ENCODE measurements at regions not wholly inside any gene's neighbourhood (a gene's known extent, or its start where the extent isn't known, plus 50 kb on each side); places are given as distances from the start of the nearest gene placed in this dataset.
"Not testable (repeated sequence)": the region's sequence is repeated elsewhere in the genome, so short reads cannot be mapped to it uniquely, and the experiment has no call there.

DNA sequence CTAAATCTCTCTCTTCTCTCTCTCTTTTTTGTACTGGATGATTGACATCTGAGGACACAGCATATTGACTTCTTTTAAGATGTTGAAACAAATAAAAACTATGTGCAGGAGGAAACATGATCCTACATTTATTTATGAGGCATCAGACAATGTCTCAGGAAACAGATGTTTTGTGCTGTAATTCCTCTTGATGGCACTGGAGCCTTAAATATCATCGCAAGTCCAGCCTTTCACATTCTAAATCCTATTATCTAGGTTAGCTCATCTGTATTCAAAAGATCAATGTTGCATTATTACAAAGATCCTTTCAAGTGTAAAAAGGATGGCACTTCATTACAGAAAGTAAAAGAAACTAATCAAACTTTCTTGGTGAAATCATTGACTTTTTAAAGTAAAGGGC lies 63.9 kb downstream of the MAT2B start:
- no peak for DNase-seq

DNA sequence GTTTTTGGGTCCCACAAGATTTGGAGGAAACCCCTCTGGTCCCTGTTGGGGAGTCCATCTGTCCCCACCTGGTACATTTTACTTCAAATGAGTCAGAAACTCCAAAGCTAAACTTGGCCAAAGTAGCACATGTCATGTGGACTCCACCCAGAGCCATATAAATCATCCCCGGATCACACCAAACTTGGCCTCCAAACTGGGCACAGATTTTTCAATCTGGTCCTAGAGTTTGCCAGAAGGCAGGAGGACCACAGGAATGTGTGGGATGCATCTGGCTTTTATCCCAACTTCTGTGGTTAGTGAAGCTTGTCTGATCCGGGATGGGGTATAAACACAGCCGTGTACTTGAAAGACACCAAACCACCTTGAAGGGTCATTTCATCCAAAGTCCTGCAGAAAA lies 66.3 kb downstream of the MAT2B start:
- DNase-seq: no peak

DNA sequence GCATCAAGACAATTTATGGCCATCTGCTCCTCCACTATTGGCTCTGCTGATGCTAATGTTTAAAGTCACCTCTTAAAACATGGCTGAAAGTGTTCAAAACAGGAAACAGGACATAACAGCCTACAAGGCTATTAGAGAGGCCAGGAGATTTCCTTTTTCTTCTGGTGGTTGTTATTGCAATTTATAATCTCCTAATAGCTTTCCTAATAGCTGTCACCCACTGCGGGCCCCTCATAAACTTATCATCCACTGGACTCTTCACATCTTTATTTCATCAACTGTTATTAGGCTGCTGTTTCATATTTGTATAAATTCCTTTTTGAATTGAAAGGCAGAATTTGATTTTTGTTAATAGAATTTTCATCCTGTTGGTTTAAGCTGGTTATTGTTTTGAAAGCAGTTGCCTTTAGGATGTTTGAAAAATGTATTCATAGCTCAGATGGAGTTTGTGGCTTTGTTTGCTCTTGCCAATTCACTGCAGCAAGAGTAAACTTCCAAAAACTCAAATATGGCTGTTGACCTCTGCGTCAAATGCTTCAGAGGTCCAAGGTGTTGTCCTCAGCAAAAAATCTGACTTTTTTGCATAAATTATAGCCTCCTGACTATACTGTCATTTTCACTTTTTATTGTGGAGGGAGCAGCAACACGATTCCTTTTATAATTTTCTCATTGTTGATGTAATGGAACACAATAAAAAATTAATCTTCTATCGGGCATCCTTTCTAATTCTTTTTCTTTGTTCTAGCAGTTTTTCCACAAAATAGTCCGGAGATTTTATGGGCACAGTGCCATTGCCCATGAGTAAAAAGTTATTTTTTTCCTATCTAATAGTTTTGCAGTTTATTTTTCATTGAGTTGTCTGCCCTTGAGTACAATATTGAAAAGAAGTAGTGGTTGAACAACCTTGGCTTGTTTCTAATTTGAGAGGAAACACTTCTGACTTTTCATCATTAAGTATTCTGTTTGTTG lies 69.3 kb downstream of the MAT2B start:
- DNase-seq: no peak

DNA sequence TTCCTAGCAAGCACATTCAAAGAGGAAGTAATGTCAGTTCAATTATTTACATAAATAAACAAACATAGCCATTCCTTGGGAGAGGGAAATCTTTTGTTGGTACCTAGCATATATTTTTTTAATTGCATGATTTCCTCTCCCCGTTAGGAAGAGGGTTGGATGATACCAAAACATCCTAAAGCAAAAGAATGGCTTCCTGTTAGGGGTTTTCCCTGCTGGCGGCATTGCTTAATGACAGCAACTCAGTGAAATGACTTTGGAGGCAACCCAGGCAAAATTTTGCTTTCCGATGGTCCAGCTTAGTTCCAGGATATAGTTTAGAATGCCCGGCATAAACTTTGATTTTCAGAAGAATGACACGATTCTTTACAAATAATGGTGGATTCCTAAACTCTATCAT lies 73.2 kb downstream of the MAT2B start:
- DNase-seq: no peak

DNA sequence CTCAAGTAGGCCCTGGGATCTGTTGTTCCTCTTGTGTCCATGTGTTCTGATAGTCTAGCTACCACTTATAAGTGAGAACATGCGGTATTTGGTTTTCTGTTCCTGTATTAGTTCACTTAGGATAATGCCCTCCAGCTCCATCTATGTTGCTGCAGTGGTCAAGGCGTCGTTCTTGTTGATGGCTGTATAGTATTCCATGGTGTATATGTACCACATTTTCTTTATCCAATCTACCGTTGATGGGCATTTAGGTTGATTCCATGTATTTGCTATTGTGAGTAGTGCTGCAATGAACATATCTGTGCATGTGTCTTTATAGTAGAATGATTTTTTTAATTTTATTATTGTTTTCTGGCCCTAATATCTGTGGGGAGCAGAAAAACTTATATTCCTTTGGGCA lies 74.3 kb downstream of the MAT2B start:
- DNase-seq: no peak

DNA sequence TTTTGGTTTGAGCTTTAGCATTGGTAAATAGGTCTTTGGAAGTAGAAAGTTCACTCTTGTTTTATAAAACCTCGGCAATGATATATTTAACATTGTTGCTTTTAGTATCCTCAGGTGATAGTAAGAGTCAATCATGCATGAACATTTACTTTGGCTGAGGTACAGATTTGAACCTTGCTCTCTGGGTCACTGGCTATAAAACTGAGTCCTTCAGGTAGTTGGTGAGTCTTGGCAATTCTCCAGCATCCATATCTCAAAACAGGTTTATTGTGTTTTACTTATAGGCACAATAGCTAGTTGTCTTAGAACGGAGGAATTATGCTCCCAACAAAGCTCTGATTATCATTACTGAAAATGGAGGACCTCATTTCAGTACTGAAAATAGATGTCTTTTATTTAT lies 75.1 kb downstream of the MAT2B start:
- no peak for DNase-seq

DNA sequence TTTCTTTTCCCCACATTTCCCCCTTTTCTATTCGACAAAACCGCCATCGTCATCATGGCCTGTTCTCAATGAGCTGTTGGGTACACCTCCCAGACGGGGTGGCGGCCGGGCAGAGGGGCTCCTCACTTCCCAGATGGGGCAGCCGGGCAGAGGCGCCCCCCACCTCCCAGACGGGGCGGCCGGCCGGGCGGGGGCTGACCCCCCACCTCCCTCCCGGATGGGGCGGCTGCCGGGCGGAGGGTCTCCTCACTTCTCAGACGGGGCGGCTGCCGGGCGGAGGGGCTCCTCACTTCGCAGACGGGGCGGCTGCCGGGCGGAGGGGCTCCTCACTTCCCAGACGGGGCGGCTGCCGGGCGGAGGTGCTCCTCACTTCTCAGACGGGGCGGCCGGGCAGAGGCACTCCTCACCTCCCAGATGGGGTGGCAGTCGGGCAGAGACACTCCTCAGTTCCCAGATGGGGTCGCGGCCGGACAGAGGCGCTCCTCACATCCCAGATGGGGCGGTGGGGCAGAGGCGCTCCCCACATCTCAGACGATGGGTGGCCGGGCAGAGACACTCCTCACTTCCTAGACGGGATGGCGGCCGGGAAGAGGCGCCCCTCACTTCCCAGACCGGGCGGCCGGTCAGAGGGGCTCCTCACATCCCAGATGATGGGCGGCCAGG lies 78.2 kb downstream of the MAT2B start:
- not testable (repeated sequence) for DNase-seq

DNA sequence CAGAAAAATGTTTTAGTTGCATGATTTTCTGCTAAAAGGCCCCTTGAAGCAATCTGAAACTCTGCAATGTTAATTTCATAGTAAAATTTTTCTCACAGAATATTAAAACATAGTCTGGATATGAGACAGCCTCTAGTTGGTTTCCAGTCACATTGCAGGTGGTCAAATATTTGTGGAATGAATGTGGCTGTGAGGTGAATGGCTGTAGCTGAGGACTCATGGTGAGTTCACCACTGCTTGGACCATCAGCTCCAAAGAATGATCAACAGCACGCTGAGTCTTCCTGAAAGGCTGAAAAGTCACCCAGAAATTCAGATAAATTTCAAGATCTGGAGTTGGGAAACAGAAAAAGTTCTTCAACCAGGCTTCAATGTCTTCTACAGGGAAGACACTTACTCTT lies 79.8 kb downstream of the MAT2B start:
- DNase-seq: no peak

DNA sequence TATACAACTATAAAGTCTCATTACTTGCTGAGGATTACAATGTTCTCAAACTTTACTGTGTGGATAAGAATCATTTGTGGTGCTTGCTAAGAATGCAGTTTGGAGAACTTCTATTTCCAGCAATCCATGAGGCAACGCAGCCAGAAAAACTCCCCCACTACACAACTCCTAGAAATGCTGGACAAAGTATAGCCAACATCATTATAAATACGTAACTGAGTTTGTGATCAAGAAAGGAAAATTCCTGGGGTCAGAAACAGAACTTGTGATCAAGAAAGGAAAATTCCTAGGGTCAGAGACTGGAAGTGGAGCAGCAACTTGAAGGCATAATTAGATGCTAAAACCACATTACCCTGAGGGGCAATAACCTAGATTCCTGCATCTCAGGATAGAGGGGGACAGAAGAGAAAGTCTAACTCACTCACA lies 81.1 kb downstream of the MAT2B start:
- no peak for DNase-seq

DNA sequence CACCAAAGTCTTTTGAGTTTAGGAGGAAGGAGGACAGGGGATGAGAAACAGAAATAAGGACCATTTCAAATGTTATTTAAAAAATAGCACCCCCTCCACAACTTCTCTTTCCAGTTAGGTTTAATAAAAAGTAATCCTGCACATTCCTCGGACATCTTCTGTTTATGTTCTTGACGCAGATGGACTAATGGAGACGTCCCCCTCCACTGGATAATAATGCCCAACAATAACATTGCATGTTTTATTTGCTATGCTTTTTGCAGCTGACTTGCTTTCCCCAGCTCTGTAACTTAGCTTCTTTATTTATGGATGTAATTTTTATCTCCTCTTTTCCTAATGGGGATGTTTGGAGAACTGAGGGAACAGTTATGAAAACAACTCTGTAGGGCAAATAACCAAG lies 89.5 kb downstream of the MAT2B start:
- no peak for DNase-seq

DNA sequence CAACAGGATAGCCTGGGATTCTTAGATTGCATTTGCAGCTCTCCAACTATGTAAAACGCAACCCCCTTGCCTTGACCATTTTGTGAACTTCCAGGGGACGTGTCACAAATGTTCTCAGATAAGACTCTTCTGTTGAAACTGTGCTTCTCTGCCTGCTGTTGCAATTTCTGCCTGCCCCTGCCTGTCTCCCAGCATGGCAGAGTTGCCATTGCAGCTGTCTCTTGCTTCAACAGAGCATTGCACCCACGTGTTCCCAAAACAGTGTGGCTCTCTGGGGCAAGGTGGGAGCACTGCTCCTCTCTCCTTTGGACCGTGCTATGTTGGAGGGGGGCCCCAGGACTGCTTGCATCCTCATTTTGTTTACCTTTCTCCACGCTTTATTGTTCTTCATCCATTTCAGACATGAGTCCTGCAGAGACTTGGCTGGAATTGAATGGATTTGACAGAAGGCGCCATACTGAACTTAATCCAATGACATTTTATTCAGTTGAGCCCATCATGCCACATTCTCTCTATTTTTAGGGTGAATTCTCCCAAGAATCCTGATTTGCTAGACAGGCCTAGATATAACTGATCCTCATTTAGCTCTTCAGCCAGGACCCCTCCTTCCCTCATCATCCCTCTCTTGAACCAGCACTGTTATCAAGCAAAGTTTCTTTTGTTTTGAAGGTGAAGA lies 90.7 kb downstream of the MAT2B start:
- DNase-seq: no peak

DNA sequence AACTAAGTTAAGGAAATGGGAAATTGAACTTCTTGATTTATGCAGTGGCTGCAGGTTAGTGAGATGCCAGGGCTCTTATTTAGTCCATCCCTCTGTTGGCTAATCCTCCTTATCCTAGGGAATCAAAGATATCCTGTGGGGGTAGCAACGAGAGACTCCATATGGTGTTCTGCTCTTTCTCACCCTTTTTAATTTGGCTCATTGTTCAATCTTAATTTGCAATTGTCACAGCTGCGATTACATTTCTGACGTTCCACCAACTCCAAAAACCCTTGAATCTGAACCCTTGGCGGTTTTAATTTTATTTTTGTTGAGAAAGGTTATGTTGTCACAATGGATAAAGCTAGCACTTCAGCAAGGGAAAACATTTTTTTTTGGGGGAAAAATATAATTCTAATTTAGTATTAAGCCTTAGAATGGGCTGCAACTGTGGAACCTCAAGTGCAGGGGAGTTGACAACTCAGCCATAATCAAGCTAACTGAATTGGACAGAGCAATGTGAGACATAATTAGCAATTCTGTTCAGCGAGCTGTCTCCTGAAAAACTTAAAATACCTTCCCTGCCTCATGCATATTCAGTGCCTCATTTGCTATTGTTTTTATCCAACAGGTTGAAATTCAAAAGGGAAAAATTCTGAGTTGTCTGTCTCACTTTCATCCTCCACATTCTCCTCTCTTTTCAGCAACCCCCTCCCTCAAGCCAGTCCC lies 91.3 kb downstream of the MAT2B start:
- no peak for DNase-seq

DNA sequence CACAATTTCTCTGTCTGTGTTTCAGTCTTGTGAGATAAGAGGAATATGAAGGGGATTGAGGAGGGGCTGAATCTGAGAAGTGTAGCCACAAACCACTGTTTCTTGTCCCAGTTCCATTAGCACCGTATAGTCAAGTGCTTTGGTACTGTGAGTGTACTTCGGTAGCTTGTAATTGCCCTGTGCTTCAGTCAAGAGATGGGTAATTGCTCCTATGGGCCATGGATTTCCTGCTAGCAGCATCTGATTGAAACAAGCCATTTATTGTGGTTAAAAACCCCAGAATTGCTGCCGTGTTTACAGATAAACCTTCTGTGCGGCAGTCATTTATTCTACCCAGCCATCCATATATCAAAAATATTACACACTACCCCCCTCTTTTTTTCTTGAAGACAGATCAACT lies 98.6 kb downstream of the MAT2B start:
- DNase-seq: no peak

DNA sequence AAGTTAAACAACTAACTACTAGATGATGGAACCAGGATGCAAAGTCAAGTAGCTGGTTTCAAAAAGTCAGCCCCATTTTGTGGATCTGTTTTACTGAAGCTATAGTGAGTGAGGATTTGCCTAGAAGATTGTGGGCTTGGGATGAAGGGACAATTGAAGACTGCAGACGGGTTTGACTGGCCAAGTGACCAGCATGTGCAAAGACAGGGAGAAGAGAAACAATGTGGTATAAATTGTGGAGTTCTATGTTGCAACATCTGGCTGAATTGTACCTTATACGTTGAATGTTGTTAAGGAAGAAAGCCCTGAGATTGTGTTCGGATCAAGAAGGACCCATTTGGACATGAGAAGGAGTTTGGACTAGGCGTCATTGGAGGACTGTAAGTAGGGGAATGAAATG lies 101.8 kb downstream of the MAT2B start:
- no peak for DNase-seq

DNA sequence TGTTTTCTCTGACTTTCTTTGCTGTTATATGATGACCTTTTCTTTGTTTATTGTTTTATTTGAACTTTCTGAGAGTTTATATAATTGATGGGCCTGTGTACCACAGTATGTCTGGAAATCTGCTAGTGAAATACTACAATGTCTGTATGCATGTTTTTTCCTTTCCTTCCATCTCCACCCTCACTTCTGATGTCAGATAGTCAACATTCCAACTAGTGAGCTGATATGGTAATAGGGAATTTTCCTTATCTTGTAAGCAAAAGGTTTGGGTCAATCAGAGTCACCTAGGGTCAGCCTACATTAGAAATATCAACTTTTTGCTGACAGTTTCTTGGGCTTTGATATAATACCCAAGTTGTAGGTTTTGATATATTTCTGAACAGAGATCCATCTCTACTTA lies 103.2 kb downstream of the MAT2B start:
- no peak for DNase-seq

DNA sequence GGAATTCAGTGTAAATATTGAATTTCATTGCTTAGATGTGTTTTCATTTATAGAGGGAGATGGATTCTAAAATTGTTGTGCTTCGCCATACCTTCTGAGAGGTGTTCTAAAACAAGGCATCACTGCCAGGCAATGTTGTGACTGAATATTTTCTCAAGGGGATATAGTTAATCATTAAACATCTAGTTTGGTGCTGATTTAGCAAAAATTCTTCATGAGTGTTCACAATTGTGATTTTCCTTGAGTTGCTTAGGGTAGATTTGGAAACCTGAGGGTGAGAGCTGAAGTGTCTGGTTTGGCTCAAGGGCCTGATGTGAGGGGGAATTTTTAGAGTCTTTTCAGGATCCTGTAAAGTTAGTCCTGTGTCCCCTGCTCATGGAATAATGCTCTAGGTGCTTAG lies 104.5 kb downstream of the MAT2B start:
- DNase-seq: no peak

DNA sequence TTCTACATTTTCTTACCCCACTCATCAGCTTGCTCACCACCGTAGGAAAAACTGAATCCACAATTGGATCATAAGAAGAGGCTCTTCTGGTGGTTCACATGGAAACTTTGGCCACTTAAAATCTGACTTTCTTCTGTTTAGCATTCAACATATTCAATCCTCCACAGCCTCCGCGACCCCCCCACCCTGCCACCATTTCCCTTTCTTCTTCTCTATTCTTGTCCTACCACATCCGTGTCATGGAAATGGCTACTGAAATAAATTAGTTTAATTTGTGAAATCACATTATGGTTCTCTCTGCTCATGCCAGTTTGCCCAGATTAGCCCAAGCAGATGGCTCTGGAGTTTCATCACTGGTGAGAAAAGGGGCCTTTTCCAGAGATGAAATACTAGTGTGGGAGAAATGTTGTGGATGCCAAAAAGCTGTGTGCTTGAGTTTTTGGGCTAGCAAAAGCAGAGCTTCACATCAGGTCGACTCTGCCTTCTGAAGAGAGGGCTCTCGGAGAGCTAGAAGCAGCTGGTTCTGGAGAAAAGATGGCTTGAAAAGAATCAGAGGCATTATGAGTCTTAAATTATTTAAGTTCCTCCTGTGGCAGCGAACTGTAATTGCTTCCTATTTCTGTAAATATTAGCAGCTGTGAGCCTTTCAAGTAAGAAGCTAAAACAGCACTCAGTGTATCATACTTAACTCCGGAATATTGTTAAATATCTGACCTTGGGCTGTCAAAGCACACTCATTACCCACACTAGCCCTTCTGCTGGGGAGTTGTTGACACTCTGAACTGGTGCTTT lies 107.1 kb downstream of the MAT2B start:
- DNase-seq: no peak

DNA sequence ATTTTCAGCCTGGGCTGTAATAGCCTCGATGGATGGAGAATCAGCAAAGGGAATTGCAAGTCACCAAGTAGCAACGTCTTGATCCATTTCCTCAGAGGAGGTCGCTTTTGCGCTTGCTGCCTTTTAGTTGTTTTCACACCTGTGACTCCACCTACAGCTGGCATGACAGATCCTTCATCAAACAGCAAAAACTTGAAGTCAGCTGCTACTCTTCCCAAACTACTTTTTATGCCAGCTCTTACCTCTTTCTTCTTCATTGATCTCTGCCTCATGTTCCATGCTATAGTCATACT lies 107.7 kb downstream of the MAT2B start:
- DNase-seq: no peak

DNA sequence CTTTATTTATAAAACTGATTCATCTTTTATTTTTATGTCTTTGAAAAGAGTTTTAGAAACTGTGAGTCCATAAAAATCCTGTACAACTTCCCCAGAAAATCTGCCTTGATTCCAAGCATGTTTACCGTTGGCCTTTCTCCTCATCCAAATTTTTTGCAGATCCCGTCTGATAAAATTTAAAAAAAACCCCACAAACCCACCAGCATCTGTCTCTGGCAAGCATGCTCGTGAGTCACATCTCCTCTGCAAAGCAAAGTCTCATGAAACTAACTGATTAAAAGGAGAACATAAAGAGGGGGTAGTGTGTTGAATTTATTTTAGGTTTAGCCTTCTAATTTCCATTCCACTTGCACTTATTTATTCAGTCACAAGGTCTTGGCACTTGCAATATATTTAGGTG lies 109.4 kb downstream of the MAT2B start:
- DNase-seq: no peak

DNA sequence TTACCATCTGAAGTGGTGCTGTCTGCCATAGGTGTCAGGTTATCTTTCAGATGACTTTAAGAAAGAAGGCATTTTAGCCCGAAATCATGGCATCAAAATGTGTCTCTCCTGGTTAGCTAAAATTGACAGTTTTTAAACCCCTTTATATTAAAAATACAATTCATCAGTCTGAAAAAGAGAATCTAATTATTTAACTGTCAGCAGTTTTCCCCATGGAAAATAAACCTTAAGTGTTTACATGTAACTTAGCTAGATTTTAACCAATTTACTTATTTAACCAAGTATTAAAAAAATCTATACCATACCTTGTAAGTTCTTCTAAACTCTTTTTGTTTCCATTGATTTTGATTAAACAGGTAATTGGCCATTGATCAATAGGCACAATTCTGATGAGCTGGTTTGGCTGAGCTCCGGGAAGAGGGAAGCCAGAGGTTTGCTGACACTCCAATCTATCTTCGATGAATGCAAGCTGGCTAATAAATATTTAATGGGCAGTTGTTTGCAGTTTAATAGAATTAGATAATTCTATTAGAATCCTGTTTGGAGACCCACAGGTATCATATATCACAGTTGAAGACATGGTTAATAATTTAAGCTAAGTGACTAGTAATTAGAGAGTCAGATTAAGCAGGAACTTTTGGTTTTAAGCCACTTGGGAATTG lies 114.0 kb downstream of the MAT2B start:
- DNase-seq: no peak

DNA sequence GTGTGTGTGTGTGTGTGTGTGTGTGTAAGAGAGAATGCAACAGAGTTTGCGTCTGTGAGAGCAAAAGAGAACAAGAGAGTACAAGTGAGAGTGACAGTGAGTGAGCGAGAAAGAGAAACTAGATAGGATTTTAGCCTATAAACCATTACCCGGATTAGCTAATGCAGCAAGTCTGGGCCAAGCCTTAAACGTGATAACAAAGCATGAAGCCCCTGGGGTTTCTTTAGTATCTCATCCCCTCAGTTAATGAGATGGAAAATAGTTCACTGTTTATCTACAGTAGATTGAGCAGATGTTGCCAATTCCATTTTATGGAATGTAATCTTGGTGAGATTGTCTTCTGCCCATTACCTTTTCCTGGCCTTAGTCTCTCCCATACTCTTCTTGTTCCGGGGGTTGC lies 114.5 kb downstream of the MAT2B start:
- no peak for DNase-seq

DNA sequence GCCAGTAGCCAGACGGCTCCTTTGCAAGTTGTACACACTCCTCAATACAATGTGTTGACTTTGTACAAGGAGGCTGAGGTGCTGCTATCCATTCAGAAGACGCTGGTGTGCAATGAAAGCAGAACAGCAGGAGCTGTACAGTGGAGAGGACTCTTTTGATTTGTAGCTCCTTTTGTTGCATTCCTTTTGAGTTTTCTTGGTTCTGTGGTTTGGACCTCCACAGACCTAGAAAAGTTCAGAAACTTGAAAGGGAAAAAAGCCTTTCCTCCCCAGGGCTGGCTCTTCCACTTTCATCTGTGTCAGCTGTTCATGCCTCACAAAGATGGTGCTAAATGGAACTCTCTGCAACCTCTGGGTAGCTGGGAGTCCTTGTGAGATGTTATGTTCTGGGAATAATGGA lies 117.4 kb downstream of the MAT2B start:
- DNase-seq: no peak

Measured in CD4-positive, alpha-beta T cell treated with Interleukin-17A for 1 hour (primary cell).